Stimulated activated CD8-positive, alpha-beta memory T cell treated with anti-CD3 and anti-CD28 coated beads, Interleukin-7, amount 100 ng/mL, for 1 hour (primary cell): ENCODE measurements at regions not wholly inside any gene's neighbourhood (a gene's known extent, or its start where the extent isn't known, plus 50 kb on each side); places are given as distances from the start of the nearest gene placed in this dataset.
"Not testable (repeated sequence)": the region's sequence is repeated elsewhere in the genome, so short reads cannot be mapped to it uniquely, and the experiment has no call there.

ENCODE experiments used
- DNase-seq, 2 donors: peaks; one replicate each; pipeline ENCODE4 v3.0.0-alpha.2; 2020; ENCODE audit warnings: low read depth in 2 of 2

GRCh38 chr12:91461061-91461460 is 278.4 kb upstream of the DCN start:
- no peak for DNase-seq

- no peak for DNase-seq
Observed at GRCh38 chr12:91460469-91460868, 277.9 kb upstream of the DCN start.

GRCh38 chr12:91455321-91455720 is 272.7 kb upstream of the DCN start:
- DNase-seq = no peak

- DNase-seq = no peak
Observed at GRCh38 chr12:91454179-91454578, 271.6 kb upstream of the DCN start.

- not testable (repeated sequence) for DNase-seq
Observed at GRCh38 chr12:91452464-91452863, 269.8 kb upstream of the DCN start.

GRCh38 chr12:91441993-91442952 is 259.7 kb upstream of the DCN start:
- no peak for DNase-seq

- DNase-seq = no peak
Observed at GRCh38 chr12:91441246-91441645, 258.6 kb upstream of the DCN start.

GRCh38 chr12:91434081-91434480 is 251.5 kb upstream of the DCN start:
- DNase-seq = no peak

GRCh38 chr12:91432755-91433154 is 250.1 kb upstream of the DCN start:
- no peak for DNase-seq

GRCh38 chr12:91432089-91432488 is 249.5 kb upstream of the DCN start:
- no peak for DNase-seq

- DNase-seq = no peak
Observed at GRCh38 chr12:91424506-91424905, 241.9 kb upstream of the DCN start.

GRCh38 chr12:91423693-91424050 is 241.1 kb upstream of the DCN start:
- no peak for DNase-seq

GRCh38 chr12:91422811-91423692 is 240.4 kb upstream of the DCN start:
- DNase-seq = no peak

GRCh38 chr12:91422127-91422526 is 239.5 kb upstream of the DCN start:
- no peak for DNase-seq

- DNase-seq = no peak
Observed at GRCh38 chr12:91419809-91420208, 237.2 kb upstream of the DCN start.

GRCh38 chr12:91418221-91419090 is 235.8 kb upstream of the DCN start:
- DNase-seq = no peak

GRCh38 chr12:91417650-91418049 is 235.0 kb upstream of the DCN start:
- no peak for DNase-seq

- no peak for DNase-seq
Observed at GRCh38 chr12:91414636-91415035, 232.0 kb upstream of the DCN start.

- DNase-seq = no peak
Observed at GRCh38 chr12:91413581-91414546, 231.2 kb upstream of the DCN start.

GRCh38 chr12:91406920-91407341 is 224.3 kb upstream of the DCN start:
- DNase-seq = no peak

GRCh38 chr12:91404441-91404840 is 221.8 kb upstream of the DCN start:
- DNase-seq = no peak
